Mesodermal cell (in vitro differentiated cells): ENCODE measurements at regions not wholly inside any gene's neighbourhood (a gene's known extent, or its start where the extent isn't known, plus 50 kb on each side); places are given as distances from the start of the nearest gene placed in this dataset.

ENCODE experiments used
- H3K27ac ChIP-seq: 2 replicates; pipeline ENCODE4 v1.7.0; 2013; ENCODE audit warnings: mild to moderate bottlenecking, low read depth, low read length, moderate library complexity; ENCODE audit not compliant: severe bottlenecking
- H3K36me3 ChIP-seq: 2 replicates; pipeline ENCODE4 v1.7.1; 2013; ENCODE audit warnings: mild to moderate bottlenecking, low read length, moderate library complexity; ENCODE audit not compliant: control insufficient read depth, insufficient read depth
- H3K4me1 ChIP-seq: one replicate; pipeline ENCODE4 v1.7.1; 2013; ENCODE audit warnings: mild to moderate bottlenecking, low read length; ENCODE audit not compliant: insufficient read depth, control insufficient read depth, poor library complexity, severe bottlenecking
- H3K4me3 ChIP-seq: 2 replicates; pipeline ENCODE4 v1.7.0; 2013; ENCODE audit warnings: low read length, control low read depth, mild to moderate bottlenecking; ENCODE audit not compliant: insufficient read depth, poor library complexity, severe bottlenecking; ENCODE audit errors: extremely low read depth
- H3K9me3 ChIP-seq: 2 replicates; pipeline ENCODE4 v1.7.1; 2013; ENCODE audit warnings: mild to moderate bottlenecking, low read length, moderate library complexity; ENCODE audit not compliant: control insufficient read depth
- WGBS, 2 experiments: methylation state at CpG; one replicate each; pipeline ENCODE4 v1.1.5; 2013; ENCODE audit warnings: missing lambda C conversion rate in 2 of 2; ENCODE audit not compliant: insufficient coverage in 2 of 2; 5-methylcytosine and 5-hydroxymethylcytosine counted together

DNA sequence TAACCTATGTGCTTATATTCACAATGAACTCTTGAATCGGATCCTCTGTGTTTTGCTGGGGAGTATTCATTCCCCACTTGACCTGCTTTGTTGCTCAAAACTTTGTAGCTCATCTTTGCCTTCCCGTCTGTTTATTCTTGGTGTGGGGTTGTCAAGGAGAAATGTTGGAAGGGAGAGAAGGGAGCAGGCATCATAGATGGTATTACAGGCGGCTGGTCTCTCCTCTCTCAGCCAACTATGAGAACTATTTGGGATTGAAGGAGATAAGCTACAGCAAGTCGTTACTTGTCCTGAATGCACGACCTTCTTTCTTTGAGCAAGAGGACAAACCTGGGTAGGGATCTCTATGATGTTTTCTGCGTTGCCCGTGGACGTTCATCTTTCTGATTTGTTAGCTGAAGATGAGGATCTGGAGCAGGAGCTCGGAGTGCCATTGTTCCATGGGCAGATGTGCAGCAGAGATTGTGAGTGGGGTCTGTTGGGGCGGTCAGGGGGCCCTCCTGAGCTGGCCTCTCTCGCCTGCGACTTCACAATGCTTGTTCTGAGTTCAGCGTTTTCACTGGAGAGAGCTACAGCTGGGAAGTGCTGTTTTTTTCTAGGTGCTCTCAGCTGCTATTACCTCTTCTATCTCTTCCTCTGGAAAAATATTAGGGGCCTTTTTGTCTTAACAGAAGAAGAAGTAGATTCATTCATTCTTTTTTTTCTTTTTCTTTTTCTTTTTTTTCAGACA lies 126.9 kb upstream of the KLF6 start:
- H3K27ac ChIP-seq: peak overlapping the region; percentile 64
- H3K4me3 ChIP-seq: no peak overlapping the region
- H3K36me3 ChIP-seq: no peaks in the 10 kb centered on the region
- H3K9me3 ChIP-seq: no peaks in the 10 kb centered on the region
- WGBS, 2 experiments: 88 to 90% methylated on average over 10 of the region's 13 CpGs
- peaks cover 10% of the 10 kb centered on the region for H3K4me1 ChIP-seq

DNA sequence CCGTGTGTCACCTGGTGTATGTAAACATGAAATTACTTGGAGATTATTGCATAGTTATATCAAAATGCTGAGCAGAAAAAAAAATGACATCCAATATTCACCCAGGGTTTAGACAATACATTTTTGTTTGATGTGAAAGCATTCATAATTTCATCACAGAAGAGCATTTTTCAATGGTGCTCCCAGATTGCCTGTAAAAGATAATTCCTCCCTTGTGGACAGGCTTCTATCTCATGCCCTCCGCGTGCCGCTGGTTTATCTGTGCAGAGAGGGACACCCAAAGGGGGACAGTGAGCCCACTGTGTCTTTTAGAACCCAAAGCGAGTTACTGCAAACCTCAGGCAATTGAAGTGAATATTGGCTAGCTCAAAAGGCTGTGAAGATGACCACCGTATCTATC lies 126.2 kb upstream of the KLF6 start:
- Histone ChIP-seq H3K27ac (peak overlapping the region; percentile 64), H3K9me3 (no peaks in the 10 kb centered on the region), H3K4me1 (peaks cover 14% of the 10 kb centered on the region), H3K36me3 (no peaks in the 10 kb centered on the region), H3K4me3 (no peak overlapping the region)
- WGBS, 2 experiments: 92 to 100% methylated on average over 5 of the region's 6 CpGs

DNA sequence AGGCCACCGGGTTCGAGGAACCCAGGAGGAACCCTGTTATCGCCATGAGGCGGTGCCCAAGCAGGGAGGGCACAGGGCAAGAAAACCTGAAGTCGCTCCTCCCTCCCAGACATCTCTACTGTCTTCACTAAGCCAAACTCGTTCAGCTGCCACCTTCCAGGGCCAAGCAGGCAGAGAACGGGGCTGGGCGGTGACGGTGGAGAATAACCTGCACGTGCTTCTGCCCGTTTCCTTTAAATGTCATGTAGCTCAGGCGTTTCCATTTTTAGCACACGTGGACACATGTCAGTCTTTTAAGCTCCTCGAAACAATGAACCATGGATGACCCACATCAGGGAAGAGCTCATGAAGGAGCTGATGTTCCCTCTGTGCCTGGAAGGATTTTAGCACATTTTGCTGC lies 124.3 kb upstream of the KLF6 start:
- Histone ChIP-seq H3K36me3 (no peaks in the 10 kb centered on the region), H3K4me1 (peaks cover 14% of the 10 kb centered on the region), H3K27ac (no peak overlapping the region), H3K9me3 (peaks cover 3% of the 10 kb centered on the region), H3K4me3 (no peak overlapping the region)
- 95 to 97% methylated on average over 12 to 14 of the region's 14 CpGs for WGBS, 2 experiments

DNA sequence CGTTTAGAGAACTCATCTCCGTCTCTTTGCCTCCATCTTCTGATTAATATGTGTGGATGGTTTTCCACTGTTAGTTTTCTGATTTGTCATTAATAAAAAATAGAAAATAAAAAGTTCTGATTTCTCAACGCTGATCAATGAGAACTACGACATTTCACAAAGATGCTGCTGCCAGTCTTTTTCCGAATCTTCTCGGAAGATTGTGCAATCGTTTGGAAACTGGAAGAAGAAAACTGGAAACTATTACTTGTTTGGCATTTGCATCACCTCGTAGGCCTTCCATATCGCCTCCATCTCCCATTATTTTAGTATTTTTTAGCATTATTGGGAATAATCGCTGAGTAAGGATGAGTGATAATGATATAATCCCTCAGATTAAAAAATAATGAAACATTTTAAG lies 123.2 kb upstream of the KLF6 start:
- 97 to 98% methylated on average over 5 of the region's 10 CpGs for WGBS, 2 experiments
- Histone ChIP-seq H3K9me3 (peaks cover 3% of the 10 kb centered on the region), H3K4me1 (peaks cover 14% of the 10 kb centered on the region), H3K36me3 (no peaks in the 10 kb centered on the region), H3K4me3 (no peak overlapping the region), H3K27ac (no peak overlapping the region)

DNA sequence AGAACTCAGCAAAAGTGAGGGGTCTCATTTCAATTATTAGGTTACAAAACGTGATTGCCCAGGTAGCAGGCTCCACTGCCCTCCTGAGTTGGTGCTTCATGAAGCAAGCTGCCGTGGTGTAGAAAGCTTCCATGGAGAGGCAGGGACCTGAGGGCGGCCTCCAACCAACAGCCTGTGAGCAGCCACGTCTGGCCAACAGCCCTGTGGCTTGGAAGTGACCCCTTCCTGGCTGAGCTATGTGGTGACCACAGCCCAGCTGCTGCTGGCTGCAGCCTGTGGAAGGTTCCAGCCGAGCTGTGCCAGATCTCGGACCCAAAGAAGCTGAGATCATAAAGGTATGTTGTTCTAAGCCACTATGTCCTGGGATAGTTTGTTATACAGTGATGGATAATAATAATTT lies 122.5 kb upstream of the KLF6 start:
- H3K4me3 ChIP-seq: no peak overlapping the region
- no peak overlapping the region for H3K27ac ChIP-seq
- H3K9me3 ChIP-seq: peaks cover 3% of the 10 kb centered on the region
- H3K4me1 ChIP-seq: peaks cover 14% of the 10 kb centered on the region
- H3K36me3 ChIP-seq: no peaks in the 10 kb centered on the region
- 93 to 94% methylated on average over 4 to 5 of the region's 6 CpGs for WGBS, 2 experiments

DNA sequence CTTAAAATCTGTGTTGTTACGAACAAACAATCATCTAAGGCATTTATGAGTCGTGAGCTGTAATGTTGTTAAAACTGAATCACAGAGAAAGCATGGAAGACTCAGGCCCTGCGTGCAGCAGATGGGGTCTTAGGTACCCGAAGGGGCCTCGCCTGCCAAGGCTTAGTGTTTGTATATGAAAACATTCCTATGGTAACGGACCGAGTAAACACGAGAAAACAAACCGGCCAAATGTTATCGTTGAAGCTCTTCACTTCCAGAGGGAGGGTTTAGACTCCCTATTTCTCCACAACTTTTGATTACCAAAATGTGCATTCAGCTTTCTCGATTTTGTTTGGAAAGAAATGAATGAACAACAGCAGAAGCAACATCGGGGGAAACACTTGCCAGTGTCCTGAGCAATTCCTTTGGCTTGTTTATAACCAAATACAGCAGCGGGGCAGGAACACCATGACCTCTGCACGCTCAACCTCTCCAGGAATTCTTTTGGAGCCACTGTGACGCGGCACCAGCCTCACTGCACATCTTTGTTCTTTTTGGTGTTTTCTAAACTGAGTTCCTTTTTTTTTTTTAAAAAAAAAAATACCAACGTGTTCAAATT lies 121.6 kb upstream of the KLF6 start:
- WGBS, 2 experiments: 91 to 99% methylated on average over 11 to 16 of the region's 17 CpGs
- Histone ChIP-seq H3K9me3 (peaks cover 3% of the 10 kb centered on the region), H3K4me3 (no peak overlapping the region), H3K4me1 (peaks cover 11% of the 10 kb centered on the region), H3K27ac (peak overlapping the region; percentile 72), H3K36me3 (no peaks in the 10 kb centered on the region)

DNA sequence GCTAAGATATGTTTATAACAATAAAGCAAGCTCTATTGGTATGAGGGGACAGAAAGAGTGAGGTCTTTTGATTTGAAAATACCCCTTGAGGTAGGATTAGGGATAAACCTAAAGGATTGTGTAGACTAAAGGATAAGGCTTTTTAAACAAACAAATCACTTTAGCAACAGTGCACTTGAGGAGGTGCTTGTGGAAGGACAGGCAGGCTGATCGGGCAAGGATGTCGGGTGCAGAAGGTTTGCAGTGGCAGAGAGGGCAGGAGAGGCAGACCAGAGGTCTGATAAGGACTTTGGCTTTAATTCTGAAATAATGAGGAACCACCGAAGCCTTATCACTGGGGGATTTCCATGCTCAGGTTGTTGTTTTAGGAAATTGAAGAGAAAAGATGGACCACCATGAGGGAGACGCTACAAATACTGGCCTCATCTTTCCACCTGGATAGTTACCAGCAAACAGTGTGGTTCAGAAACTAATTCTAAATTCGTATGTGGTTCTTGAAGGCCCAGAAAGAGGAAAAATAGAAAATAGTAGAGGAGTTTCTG lies 119.5 kb upstream of the KLF6 start:
- Histone ChIP-seq H3K4me3 (no peak overlapping the region), H3K9me3 (peaks cover 3% of the 10 kb centered on the region), H3K27ac (no peak overlapping the region), H3K36me3 (no peaks in the 10 kb centered on the region), H3K4me1 (peaks cover 5% of the 10 kb centered on the region)
- 93 to 96% methylated on average over 4 of the region's 5 CpGs for WGBS, 2 experiments

DNA sequence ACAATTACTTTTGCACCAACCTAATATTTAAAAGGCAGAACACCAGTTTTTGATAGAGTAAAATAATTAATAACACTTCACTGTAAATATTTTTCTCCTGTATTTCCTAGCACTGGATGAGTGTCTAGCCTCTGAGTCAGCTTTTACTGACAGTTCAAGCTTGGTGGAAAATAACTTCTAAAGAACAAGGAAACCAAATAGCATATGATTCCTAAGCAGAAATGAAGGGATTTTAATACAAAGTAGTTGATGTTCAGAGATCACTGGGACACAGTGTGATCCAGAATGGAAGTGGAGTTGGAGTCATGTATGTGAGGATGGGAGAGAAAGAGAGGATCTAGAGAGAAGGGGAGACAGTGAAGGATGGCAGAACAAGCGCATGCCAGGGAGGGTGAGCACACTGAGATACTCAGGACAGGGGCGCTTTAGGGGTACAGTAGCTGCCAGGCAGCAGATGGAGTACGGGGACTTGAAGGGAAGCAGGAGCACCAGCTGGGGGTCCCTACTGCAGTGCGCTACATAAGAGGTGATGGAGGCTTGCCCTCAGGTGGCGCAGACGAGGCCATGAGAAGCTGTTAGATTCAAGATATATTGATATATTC lies 117.9 kb upstream of the KLF6 start:
- Histone ChIP-seq H3K27ac (peak overlapping the region; percentile 41), H3K4me1 (peaks cover 5% of the 10 kb centered on the region), H3K4me3 (no peak overlapping the region), H3K9me3 (peaks cover 3% of the 10 kb centered on the region), H3K36me3 (no peaks in the 10 kb centered on the region)
- 100% methylated on average over 3 of the region's 6 CpGs for WGBS, 2 experiments

DNA sequence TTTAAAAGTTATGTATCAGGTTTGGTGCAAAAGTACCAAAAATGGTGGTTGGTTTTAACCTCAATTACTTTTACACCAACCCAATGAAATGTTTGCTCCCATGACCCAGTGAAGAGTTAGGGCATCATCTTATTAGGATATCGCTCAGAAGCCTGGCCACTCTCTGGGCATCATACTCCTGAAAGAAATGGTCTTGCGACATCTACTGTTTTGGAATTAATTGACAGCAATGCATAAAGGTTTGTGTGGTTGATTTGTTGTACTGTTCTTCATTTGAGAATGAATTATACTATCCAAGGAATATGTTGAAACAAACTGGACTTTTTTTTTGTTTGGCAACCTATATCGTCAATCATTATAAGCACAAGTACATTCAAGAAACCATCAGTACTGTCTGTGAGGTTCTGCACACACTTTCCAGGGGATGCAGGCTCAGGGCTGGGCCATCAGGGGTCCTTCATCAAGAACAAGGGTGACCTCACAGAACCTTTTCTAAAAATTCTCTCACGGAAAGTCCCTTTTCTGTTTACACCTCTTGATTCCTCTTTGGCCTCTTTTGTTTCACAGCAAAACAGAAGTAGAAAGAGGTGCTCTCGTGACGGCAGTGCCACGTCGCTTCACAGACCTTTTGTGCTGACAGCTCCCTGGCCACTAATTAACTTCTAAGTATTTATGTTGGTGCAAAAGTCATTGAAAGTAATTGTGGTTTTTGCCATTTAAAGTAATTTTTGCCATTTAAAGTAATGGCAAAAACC lies 117.2 kb upstream of the KLF6 start:
- Histone ChIP-seq H3K9me3 (peaks cover 3% of the 10 kb centered on the region), H3K4me3 (no peak overlapping the region), H3K4me1 (peaks cover 5% of the 10 kb centered on the region), H3K36me3 (no peaks in the 10 kb centered on the region), H3K27ac (peak overlapping the region; percentile 41)
- WGBS, 2 experiments: 82 to 92% methylated on average over 3 to 8 of the region's 8 CpGs

DNA sequence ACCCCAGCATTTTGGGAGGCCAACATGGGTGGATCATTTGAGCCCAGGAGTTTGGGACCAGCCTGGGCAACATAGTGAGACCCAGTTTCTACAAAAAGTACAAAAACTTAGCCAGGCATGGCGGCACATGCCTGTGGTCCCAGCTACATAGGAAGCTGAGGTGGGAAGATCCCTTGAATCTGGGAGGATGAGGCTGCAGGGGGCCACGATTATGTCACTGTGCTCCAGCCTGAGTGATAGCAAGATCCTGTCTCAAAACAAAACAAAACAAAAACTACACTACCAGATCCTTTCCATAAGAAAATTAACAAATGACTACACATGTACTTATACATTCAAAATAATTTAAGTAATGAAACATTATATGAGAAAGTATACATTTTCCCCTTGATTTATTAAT lies 116.4 kb upstream of the KLF6 start:
- Histone ChIP-seq H3K27ac (no peak overlapping the region), H3K4me3 (no peak overlapping the region), H3K4me1 (no peaks in the 10 kb centered on the region), H3K36me3 (no peaks in the 10 kb centered on the region), H3K9me3 (peaks cover 3% of the 10 kb centered on the region)
- 83% methylated on average over 1 of the region's 2 CpGs; no CpG with 5 or more reads in 1 of the 2 experiments for WGBS, 2 experiments
